Gastroesophageal sphincter (tissue), 3 donors: ENCODE measurements at regions not wholly inside any gene's neighbourhood (a gene's known extent, or its start where the extent isn't known, plus 50 kb on each side); places are given as distances from the start of the nearest gene placed in this dataset.

Source experiments
- CTCF ChIP-seq, 4 experiments: fragments of 200-600 bp in 2 of 4; fragments of 450-650 bp in 2 of 4; sonication (generic) in 1 of 4; IDR thresholded peaks; one replicate each; pipeline ENCODE4 v1.5.1; 2017 to 2019; ENCODE audit warnings: antibody characterized with exemption in 4 of 4, mild to moderate bottlenecking in 2 of 4, moderate library complexity in 2 of 4
- POLR2A ChIP-seq, 2 donors: fragments of 450-650 bp; IDR thresholded peaks; one replicate each; pipeline ENCODE4 v1.6.1; 2017; ENCODE audit warnings: antibody characterized with exemption in 2 of 2, mild to moderate bottlenecking in 2 of 2, moderate library complexity in 1 of 2
- POLR2AphosphoS5 ChIP-seq: sonication (generic); formaldehyde crosslinking; IDR thresholded peaks from one replicate; pipeline ENCODE4 v1.6.1; 2017; ENCODE audit warnings: antibody characterized with exemption

GRCh38 chr10:25101461-25102146, 73.2 kb upstream of the GPR158 start:
- TF ChIP-seq POLR2A (IDR thresholded peaks at IDR 0.05), result no peak
- no peak for TF ChIP-seq CTCF (IDR thresholded peaks at IDR 0.05)
- no peak for TF ChIP-seq POLR2AphosphoS5
